GM12874 (cell line): ENCODE measurements at regions not wholly inside any gene's neighbourhood (a gene's known extent, or its start where the extent isn't known, plus 50 kb on each side); places are given as distances from the start of the nearest gene placed in this dataset.

Source experiments
- CTCF ChIP-seq: IDR thresholded peaks from 2 replicates; pipeline ENCODE4 v1.5.1; 2011; ENCODE audit warnings: low read depth, mild to moderate bottlenecking, control low read depth, low read length, moderate library complexity; ENCODE audit not compliant: insufficient read depth

- TF ChIP-seq CTCF = no peak
Measured at GRCh38 chr12:59100585-59100984, 180.3 kb upstream of the LRIG3 start.

GRCh38 chr12:59097876-59098275 is 177.6 kb upstream of the LRIG3 start:
- TF ChIP-seq CTCF = no peak

DNA sequence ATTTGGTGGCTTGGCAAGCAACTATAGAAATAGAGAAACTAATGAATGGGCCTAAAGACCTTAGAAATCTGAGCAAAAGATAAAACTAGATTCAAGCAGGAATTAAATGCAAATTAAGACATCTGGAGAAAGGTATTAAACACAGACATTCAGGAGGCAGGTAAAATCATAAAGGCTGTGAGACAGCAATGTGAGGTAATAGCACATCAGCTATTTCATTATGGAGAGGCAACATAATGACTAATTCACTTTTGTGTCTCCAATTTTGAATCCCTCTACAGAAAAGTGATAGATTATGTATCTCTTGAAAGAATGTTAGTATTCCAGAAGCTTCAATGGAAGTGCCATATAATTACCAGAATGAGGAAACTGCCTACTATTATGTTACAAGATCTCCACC is 175.9 kb upstream of the LRIG3 start:
- no peak for TF ChIP-seq CTCF

GRCh38 chr12:59093073-59093772 is 172.9 kb upstream of the LRIG3 start:
- TF ChIP-seq CTCF = no peak

- TF ChIP-seq CTCF = no peak
Measured at GRCh38 chr12:59088673-59089072, 168.4 kb upstream of the LRIG3 start.

DNA sequence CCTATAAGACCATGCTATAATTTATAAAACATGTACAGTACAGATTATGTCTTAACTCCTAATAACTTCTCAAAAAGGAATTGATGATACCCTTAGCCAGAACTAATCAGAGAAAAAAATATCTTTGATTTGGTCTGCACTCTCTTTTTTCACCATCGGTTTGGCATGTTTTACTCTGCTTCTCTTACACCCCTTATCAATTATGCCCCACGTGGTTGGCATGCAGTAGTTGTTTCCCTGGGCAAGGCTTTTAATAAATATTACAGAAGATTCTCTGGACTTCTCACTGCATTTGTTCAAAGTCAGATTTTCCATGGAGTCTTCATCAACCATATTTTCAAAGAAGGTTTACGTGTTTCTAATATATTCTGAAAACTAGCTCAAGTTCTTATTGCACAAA is 167.4 kb upstream of the LRIG3 start:
- no peak for TF ChIP-seq CTCF

DNA sequence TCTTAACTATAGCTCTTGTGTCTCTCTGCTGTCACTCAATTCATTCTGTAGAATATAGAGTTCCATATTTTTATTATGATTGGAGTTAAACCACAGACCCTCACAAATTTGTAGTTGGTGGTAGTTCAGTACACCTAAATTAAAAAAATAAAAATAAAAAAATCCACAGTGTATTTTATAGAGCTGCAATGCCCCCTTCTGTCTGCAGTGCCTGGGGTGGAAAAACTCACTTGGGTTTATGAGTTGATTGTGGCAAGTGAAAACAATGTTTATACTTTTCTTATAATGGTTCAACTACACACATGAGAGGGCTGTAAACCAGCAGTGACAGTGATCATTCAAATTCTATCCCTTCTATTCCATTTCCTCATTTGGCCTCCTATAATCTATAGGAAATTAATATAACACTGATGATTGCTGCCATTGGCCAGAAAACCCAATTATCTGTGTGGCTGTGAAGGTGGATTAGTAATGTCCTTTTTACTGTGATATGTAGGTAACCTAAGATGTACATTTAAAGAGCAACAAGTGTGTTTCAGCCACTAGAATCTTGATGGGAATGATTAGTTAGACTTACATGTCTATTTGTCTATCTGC is 166.9 kb upstream of the LRIG3 start:
- TF ChIP-seq CTCF = no peak
